Activated CD4-positive, alpha-beta memory T cell treated with anti-CD3 and anti-CD28 coated beads for 36 hours (primary cell): ENCODE measurements at regions not wholly inside any gene's neighbourhood (a gene's known extent, or its start where the extent isn't known, plus 50 kb on each side); places are given as distances from the start of the nearest gene placed in this dataset.

Experiments used
- CTCF ChIA-PET: fragments of 350-600 bp; sonication (Branson Sonifier 250); formaldehyde crosslinking; loops from one replicate; lab custom pipeline; 2021; ENCODE audit warnings: antibody characterized with exemption, inconsistent platforms; lab: Charles Lee
- POLR2A ChIA-PET: fragments of 350-600 bp; sonication (Branson Sonifier 250); formaldehyde crosslinking; loops from one replicate; lab custom pipeline; 2021; ENCODE audit warnings: antibody characterized with exemption; lab: Charles Lee
- DNase-seq: peaks from one replicate; pipeline ENCODE4 v3.0.0-alpha.2; 2020
- H3K27ac Mint-ChIP-seq: one replicate; pipeline ENCODE4 v1.8.0; 2021; ENCODE audit warnings: mixed read lengths
- H3K27me3 Mint-ChIP-seq: one replicate; pipeline ENCODE4 v1.8.0; 2021; ENCODE audit warnings: mixed read lengths
- H3K36me3 Mint-ChIP-seq: one replicate; pipeline ENCODE4 v1.8.0; 2021; ENCODE audit warnings: mixed read lengths
- H3K4me1 Mint-ChIP-seq: one replicate; pipeline ENCODE4 v1.8.0; 2021; ENCODE audit warnings: low read depth, mixed read lengths
- H3K4me3 Mint-ChIP-seq: one replicate; pipeline ENCODE4 v1.8.0; 2021; ENCODE audit warnings: mild to moderate bottlenecking, mixed read lengths
- H3K9me3 Mint-ChIP-seq: one replicate; pipeline ENCODE4 v1.8.0; 2021; ENCODE audit warnings: mixed read lengths
- intact Hi-C: fragments of 100-400 bp; cut with micrococcal nuclease; formaldehyde crosslinking; loops from one replicate; pipeline ENCODE4 v1.15.1; 2023

DNA sequence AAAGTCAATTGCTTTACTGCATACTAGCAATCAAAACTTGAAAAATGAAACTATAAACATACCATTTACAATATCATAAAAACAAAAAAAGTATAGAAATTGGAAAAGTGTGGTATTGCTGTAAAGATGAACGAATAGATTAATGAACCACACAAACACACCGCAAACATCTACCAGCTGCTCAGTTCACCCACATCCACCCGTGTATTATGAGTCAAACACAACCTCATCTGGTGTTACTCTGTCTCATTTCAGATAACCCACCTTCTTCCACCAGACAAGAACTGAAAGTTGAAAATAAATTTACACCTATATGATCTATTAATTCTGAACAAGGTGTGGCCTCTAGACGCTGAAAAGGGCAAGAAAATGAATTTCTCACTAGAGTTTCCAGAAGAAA is 53.3 kb downstream of the BLID start:
- CTCF ChIA-PET, result no interaction called here
- H3K36me3 Mint-ChIP-seq, result no peaks in the 10 kb centered on the region
- no peaks in the 10 kb centered on the region for H3K27me3 Mint-ChIP-seq
- DNase-seq, result no peak
- POLR2A ChIA-PET, result no interaction called here
- no peak overlapping the region for H3K27ac Mint-ChIP-seq
- H3K4me3 Mint-ChIP-seq, result no peak overlapping the region
- H3K9me3 Mint-ChIP-seq, result peaks cover 12% of the 10 kb centered on the region
- no peaks in the 10 kb centered on the region for H3K4me1 Mint-ChIP-seq
- intact Hi-C loops, result no loop called here

GRCh38 chr11:122059565-122059964 is 56.5 kb downstream of the BLID start:
- Mint-ChIP-seq H3K9me3 (peaks cover 12% of the 10 kb centered on the region), H3K27ac (no peak overlapping the region), H3K4me3 (no peak overlapping the region), H3K36me3 (no peaks in the 10 kb centered on the region), H3K27me3 (no peaks in the 10 kb centered on the region), H3K4me1 (no peaks in the 10 kb centered on the region)
- intact Hi-C loops, result no loop called here
- ChIA-PET CTCF (no interaction called here), POLR2A (no interaction called here)
- DNase-seq, result no peak

DNA sequence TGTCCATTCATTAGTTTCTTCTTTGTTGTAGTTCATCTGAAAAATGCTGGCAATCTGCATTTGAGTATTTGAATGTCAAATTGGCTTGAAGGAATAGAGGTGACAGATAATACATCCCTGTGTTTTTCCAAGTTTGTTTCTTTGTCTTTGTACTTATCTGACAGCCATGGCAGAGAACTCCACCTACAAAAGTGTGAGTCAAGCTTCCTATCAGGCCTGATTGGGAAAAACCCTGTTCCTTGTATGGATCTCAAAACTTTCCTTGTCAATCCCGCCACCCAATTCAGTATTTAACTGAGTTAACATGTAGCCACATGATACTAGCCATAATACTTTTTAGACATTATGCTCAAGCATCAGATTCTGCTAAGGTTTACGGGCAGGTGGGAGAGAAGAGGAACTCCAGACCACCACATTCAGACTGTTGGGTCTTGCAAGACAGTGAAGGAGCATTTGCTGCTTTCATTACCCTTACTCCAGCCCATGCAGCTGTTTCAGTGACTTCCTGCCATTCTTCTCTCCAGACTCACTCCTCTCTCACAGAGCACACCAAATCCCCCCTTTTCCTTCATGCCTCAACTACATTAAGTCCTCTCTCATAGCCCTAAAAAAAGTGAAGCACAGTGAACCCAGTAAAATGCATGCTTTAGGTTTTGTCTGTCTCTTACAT is 65.9 kb downstream of the BLID start:
- intact Hi-C loops, result no loop called here
- H3K27me3 Mint-ChIP-seq, result peaks cover 5% of the 10 kb centered on the region
- DNase-seq, result no peak
- no peak overlapping the region for H3K27ac Mint-ChIP-seq
- peaks cover 8% of the 10 kb centered on the region for H3K9me3 Mint-ChIP-seq
- ChIA-PET POLR2A (no interaction called here), CTCF (no interaction called here)
- no peak overlapping the region for H3K4me3 Mint-ChIP-seq
- H3K36me3 Mint-ChIP-seq, result no peaks in the 10 kb centered on the region
- no peaks in the 10 kb centered on the region for H3K4me1 Mint-ChIP-seq

GRCh38 chr11:122048401-122048800 is 67.6 kb downstream of the BLID start:
- intact Hi-C loops, result no loop called here
- CTCF ChIA-PET, result no interaction called here

GRCh38 chr11:122046846-122047245 is 69.2 kb downstream of the BLID start:
- no peak for DNase-seq
- Mint-ChIP-seq H3K4me1 (no peaks in the 10 kb centered on the region), H3K27me3 (peaks cover 5% of the 10 kb centered on the region), H3K27ac (no peak overlapping the region), H3K4me3 (no peak overlapping the region), H3K36me3 (no peaks in the 10 kb centered on the region), H3K9me3 (peaks cover 3% of the 10 kb centered on the region)
- intact Hi-C loops, result no loop called here
- ChIA-PET POLR2A (no interaction called here), CTCF (no interaction called here)

More at GRCh38 chr11:122048401-122048800, 67.6 kb downstream of the BLID start:
- peaks cover 5% of the 10 kb centered on the region for H3K27me3 Mint-ChIP-seq
- no peak overlapping the region for H3K4me3 Mint-ChIP-seq
- POLR2A ChIA-PET, result no interaction called here
- H3K9me3 Mint-ChIP-seq, result peaks cover 8% of the 10 kb centered on the region
- no peaks in the 10 kb centered on the region for H3K36me3 Mint-ChIP-seq
- DNase-seq, result no peak
- no peaks in the 10 kb centered on the region for H3K4me1 Mint-ChIP-seq
- H3K27ac Mint-ChIP-seq, result no peak overlapping the region

DNA sequence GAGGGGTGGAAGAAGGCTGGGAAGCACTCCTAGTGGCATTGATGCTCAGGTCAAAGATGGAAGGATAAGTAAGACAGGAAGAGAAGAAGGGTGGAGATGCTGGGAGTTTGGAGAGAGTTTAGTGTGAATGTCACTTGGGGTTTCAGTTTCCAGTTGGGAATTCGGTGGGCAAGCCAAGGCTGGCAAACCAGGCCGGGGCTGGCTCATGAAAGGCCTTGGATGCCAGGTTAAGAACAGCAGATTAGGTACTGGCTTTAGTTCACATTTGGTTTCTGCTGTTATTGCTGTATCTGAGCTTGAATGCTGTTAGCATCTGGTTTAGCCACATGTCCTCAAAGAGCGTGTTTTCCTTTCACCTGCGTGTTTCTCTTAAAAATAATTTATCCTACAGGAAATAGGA is 69.6 kb downstream of the BLID start:
- Mint-ChIP-seq H3K4me3 (no peak overlapping the region), H3K27ac (no peak overlapping the region), H3K27me3 (peaks cover 5% of the 10 kb centered on the region), H3K4me1 (no peaks in the 10 kb centered on the region), H3K9me3 (peaks cover 2% of the 10 kb centered on the region), H3K36me3 (no peaks in the 10 kb centered on the region)
- DNase-seq, result no peak
- ChIA-PET CTCF (no interaction called here), POLR2A (no interaction called here)
- intact Hi-C loops, result no loop called here

DNA sequence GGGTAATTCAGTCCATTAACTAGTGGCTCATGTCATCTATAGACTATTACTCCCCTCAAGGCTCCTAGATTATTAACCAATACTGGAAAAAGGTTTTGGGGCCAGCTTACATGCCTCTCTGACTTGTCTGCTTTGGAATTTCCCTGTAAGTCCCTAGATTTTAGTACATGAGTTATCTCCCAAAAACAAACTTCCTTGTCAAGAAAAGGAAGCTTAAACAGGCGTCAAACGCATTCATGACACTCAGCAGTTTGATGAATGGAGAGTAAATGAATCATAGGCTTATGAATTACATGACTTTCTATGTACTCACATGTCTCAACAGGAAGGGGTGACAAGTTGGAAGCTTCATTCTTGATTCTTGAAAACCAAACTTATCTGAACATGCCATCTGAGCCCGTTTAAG is 70.8 kb downstream of the BLID start:
- no peak for DNase-seq
- CTCF ChIA-PET, result no interaction called here

DNA sequence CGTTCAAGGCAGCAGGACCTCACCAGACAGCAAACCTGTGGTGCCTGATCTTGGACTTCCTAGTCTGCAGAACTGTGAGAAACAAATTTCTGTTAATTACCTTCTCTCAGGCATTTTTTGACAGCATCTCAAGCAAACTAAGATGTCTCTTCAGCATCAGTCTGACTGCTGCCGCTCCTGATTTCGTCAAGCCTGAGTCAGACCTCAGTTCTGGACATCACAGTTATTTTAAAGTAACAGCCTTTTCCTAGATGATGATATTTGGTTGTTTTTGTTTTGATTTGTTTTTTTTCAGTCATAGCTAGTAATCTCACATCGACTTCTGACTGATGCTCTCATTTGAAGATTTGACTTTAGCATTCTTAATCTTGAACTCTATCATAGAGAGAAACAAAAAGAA is 71.9 kb downstream of the BLID start:
- Mint-ChIP-seq H3K4me1 (no peaks in the 10 kb centered on the region), H3K9me3 (peaks cover 2% of the 10 kb centered on the region), H3K27ac (no peak overlapping the region), H3K36me3 (no peaks in the 10 kb centered on the region), H3K4me3 (no peak overlapping the region), H3K27me3 (peaks cover 2% of the 10 kb centered on the region)
- POLR2A ChIA-PET, result no interaction called here
- CTCF ChIA-PET, result no interaction called here
- intact Hi-C loops, result no loop called here
- DNase-seq, result no peak

More for the DNA sequence above, 70.8 kb downstream of the BLID start:
- peaks cover 2% of the 10 kb centered on the region for H3K27me3 Mint-ChIP-seq
- peaks cover 2% of the 10 kb centered on the region for H3K9me3 Mint-ChIP-seq
- no peak overlapping the region for H3K4me3 Mint-ChIP-seq
- H3K27ac Mint-ChIP-seq, result no peak overlapping the region
- H3K36me3 Mint-ChIP-seq, result no peaks in the 10 kb centered on the region
- intact Hi-C loops, result no loop called here
- no peaks in the 10 kb centered on the region for H3K4me1 Mint-ChIP-seq
- POLR2A ChIA-PET, result no interaction called here

GRCh38 chr11:122042981-122043380 is 73.0 kb downstream of the BLID start:
- intact Hi-C loops, result no loop called here
- no peaks in the 10 kb centered on the region for H3K4me1 Mint-ChIP-seq
- H3K4me3 Mint-ChIP-seq, result no peak overlapping the region
- CTCF ChIA-PET, result no interaction called here
- POLR2A ChIA-PET, result no interaction called here
- H3K27ac Mint-ChIP-seq, result no peak overlapping the region
- H3K36me3 Mint-ChIP-seq, result no peaks in the 10 kb centered on the region
- peaks cover 2% of the 10 kb centered on the region for H3K9me3 Mint-ChIP-seq
- H3K27me3 Mint-ChIP-seq, result peaks cover 2% of the 10 kb centered on the region
- DNase-seq, result no peak

DNA sequence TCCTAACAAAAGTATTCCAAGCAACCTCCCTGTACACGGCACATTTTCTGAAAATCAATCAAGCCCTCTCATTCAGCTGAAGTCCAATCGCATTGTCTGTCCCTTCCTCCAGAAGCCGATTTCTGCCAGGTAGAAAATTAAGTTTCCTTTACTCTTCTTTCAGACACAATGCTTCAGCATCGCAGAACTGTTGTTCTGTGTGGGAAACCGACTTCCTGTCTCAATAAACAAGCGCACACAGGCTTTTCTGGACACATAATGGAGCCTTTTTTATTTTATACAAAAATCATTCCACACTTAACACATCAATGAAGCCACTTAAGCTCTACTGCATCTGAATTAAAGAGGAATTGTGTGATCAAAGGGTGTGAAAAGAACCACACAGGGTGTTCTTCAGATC is 75.6 kb downstream of the BLID start:
- POLR2A ChIA-PET, result no interaction called here
- no peak for DNase-seq

GRCh38 chr11:122038543-122038942 is 77.5 kb downstream of the BLID start:
- no peaks in the 10 kb centered on the region for H3K4me1 Mint-ChIP-seq

More for the DNA sequence above, 75.6 kb downstream of the BLID start:
- H3K4me1 Mint-ChIP-seq, result no peaks in the 10 kb centered on the region
- CTCF ChIA-PET, result no interaction called here
- no peak overlapping the region for H3K4me3 Mint-ChIP-seq
- H3K36me3 Mint-ChIP-seq, result no peaks in the 10 kb centered on the region
- no peak overlapping the region for H3K27ac Mint-ChIP-seq
- no peaks in the 10 kb centered on the region for H3K9me3 Mint-ChIP-seq
- intact Hi-C loops, result no loop called here
- H3K27me3 Mint-ChIP-seq, result no peaks in the 10 kb centered on the region

DNA sequence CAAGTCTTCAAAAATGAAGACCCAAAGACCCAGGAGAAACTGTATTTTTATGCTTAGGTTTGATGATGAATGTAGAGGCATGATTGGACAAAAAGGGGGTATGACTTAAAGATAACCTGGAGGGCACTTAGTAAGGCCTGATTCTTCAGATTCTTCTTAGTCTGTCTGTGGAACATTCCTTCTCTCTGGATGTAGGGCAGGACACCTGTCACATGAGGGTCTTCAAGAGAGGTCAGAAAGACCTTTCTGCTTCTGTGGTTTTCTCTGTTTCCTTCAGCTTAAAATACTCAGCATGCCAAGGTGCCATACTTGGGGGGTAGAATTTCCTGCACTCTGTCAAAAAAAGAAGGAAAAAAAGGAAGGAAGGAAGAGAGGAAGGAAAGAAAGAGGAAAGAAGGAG is 78.1 kb downstream of the BLID start:
- POLR2A ChIA-PET, result no interaction called here
- Mint-ChIP-seq H3K27ac (no peak overlapping the region), H3K27me3 (no peaks in the 10 kb centered on the region), H3K9me3 (no peaks in the 10 kb centered on the region), H3K36me3 (no peaks in the 10 kb centered on the region), H3K4me3 (no peak overlapping the region), H3K4me1 (no peaks in the 10 kb centered on the region)
- DNase-seq, result no peak
- CTCF ChIA-PET, result no interaction called here
- intact Hi-C loops, result no loop called here

More at GRCh38 chr11:122038543-122038942, 77.5 kb downstream of the BLID start:
- no peaks in the 10 kb centered on the region for H3K9me3 Mint-ChIP-seq
- H3K36me3 Mint-ChIP-seq, result no peaks in the 10 kb centered on the region
- DNase-seq, result no peak
- ChIA-PET POLR2A (no interaction called here), CTCF (no interaction called here)
- intact Hi-C loops, result no loop called here
- no peaks in the 10 kb centered on the region for H3K27me3 Mint-ChIP-seq
- H3K27ac Mint-ChIP-seq, result no peak overlapping the region
- H3K4me3 Mint-ChIP-seq, result no peak overlapping the region

DNA sequence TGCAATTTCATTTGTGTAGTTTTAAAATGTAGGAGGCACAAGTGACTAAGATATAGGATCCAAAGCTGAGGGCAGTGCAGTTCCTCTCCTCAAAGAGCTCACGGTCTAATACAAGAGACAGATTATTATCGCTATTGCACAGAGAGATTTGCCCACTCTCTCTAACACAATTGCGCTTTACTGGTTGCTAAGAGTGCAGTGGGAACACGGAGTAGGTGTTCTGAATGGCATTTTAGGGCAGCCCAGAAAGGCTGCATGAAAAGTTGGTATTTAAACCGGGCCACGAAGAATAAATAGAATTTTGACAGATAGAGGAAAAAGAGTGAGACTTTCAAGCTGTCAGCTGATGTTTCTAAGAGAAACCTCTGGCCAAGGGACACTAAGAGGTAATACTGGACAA is 79.5 kb downstream of the BLID start:
- H3K9me3 Mint-ChIP-seq, result no peaks in the 10 kb centered on the region
- intact Hi-C loops, result no loop called here
- H3K27me3 Mint-ChIP-seq, result no peaks in the 10 kb centered on the region
- no peak overlapping the region for H3K27ac Mint-ChIP-seq
- no peaks in the 10 kb centered on the region for H3K36me3 Mint-ChIP-seq
- no peak overlapping the region for H3K4me3 Mint-ChIP-seq
- no peak for DNase-seq
- ChIA-PET POLR2A (no interaction called here), CTCF (no interaction called here)
- H3K4me1 Mint-ChIP-seq, result no peaks in the 10 kb centered on the region
